Activated T-helper 2 cell treated with anti-CD3 and anti-CD28 coated beads, Interferon-gamma antibody, Interleukin-2, Interleukin-4, amounts not matched to agents 10 μg/mL and 5 μg/mL and 100 μg/mL, durations not matched to agents 14 hours and 24 hours and 36 hours (primary cell): ENCODE measurements at regions not wholly inside any gene's neighbourhood (a gene's known extent, or its start where the extent isn't known, plus 50 kb on each side); places are given as distances from the start of the nearest gene placed in this dataset.
"Not testable (repeated sequence)": the region's sequence is repeated elsewhere in the genome, so short reads cannot be mapped to it uniquely, and the experiment has no call there.

ENCODE experiments used
- DNase-seq: peaks from one replicate; pipeline ENCODE4 v3.0.0; 2021; ENCODE audit warnings: low spot score
- H3K27ac Mint-ChIP-seq: one replicate; pipeline ENCODE4 v1.8.0; 2021; ENCODE audit warnings: mixed read lengths
- H3K27me3 Mint-ChIP-seq: one replicate; pipeline ENCODE4 v1.8.0; 2021; ENCODE audit warnings: low read depth, mixed read lengths
- H3K36me3 Mint-ChIP-seq: one replicate; pipeline ENCODE4 v1.8.0; 2021; ENCODE audit warnings: low read depth, mixed read lengths
- H3K4me1 Mint-ChIP-seq: one replicate; pipeline ENCODE4 v1.8.0; 2021; ENCODE audit warnings: low read depth, mixed read lengths
- H3K4me3 Mint-ChIP-seq: one replicate; pipeline ENCODE4 v1.8.0; 2021; ENCODE audit warnings: low read depth, mild to moderate bottlenecking, moderate library complexity, mixed read lengths
- H3K9me3 Mint-ChIP-seq: one replicate; pipeline ENCODE4 v1.8.0; 2021; ENCODE audit warnings: mixed read lengths
- intact Hi-C: fragments of 100-400 bp; cut with micrococcal nuclease; formaldehyde crosslinking; loops from one replicate; pipeline ENCODE4 v1.15.1; 2023

DNA sequence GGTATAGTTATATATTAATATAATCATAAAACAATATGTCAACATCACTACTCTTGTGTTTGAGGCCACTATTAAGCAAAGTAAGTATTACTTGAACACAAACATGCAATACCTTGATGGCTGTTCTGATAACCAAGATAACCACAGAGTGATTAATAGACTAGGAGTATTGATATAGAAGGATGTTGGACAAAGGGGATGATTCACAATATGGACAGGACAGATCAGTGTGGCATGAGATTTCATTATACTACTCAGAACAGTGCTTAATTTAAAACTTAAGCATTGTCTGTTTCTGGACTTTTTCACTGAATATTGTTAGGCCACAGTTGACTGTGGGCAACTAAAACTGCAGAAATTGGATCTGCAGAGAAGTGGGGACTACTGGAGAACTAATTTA lies 384.2 kb downstream of the SLITRK1 start:
- Mint-ChIP-seq H3K27me3 (no peaks in the 10 kb centered on the region), H3K4me1 (no peaks in the 10 kb centered on the region), H3K27ac (no peak overlapping the region), H3K36me3 (no peaks in the 10 kb centered on the region), H3K9me3 (peaks cover 40% of the 10 kb centered on the region), H3K4me3 (no peak overlapping the region)
- no peak for DNase-seq
- intact Hi-C loops = no loop called here

GRCh38 chr13:83496501-83496900 lies 385.8 kb downstream of the SLITRK1 start:
- H3K27ac Mint-ChIP-seq = no peak overlapping the region
- H3K4me1 Mint-ChIP-seq = no peaks in the 10 kb centered on the region
- peaks cover 38% of the 10 kb centered on the region for H3K9me3 Mint-ChIP-seq
- intact Hi-C loops = no loop called here
- H3K36me3 Mint-ChIP-seq = no peaks in the 10 kb centered on the region
- no peaks in the 10 kb centered on the region for H3K27me3 Mint-ChIP-seq
- no peak overlapping the region for H3K4me3 Mint-ChIP-seq
- no peak for DNase-seq

GRCh38 chr13:83485101-83485500 lies 397.2 kb downstream of the SLITRK1 start:
- no peaks in the 10 kb centered on the region for H3K27me3 Mint-ChIP-seq
- no peaks in the 10 kb centered on the region for H3K4me1 Mint-ChIP-seq
- intact Hi-C loops = no loop called here
- no peaks in the 10 kb centered on the region for H3K36me3 Mint-ChIP-seq
- H3K9me3 Mint-ChIP-seq = peaks cover 30% of the 10 kb centered on the region
- no peak for DNase-seq
- no peak overlapping the region for H3K27ac Mint-ChIP-seq
- no peak overlapping the region for H3K4me3 Mint-ChIP-seq

DNA sequence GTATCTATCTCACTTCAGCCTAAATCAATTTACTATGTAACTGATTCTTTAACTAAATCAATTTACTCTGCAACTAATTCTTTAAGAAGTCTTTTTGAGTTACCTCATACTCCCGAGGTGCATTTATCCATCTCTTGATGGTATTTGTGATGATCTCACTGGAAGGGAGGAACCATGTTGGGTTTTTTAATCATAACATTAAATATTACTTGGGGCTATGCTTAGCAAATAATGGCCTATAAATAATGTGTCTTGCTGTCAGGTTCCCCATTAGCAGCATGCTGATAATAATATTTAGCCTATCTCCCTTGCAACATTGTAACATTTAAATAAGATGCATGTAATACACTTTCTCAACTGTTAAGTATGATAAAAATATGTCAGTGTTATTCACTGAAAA lies 411.3 kb downstream of the SLITRK1 start:
- peaks cover 50% of the 10 kb centered on the region for H3K9me3 Mint-ChIP-seq
- H3K4me1 Mint-ChIP-seq = no peaks in the 10 kb centered on the region
- H3K27ac Mint-ChIP-seq = no peak overlapping the region
- no peak for DNase-seq
- no peaks in the 10 kb centered on the region for H3K27me3 Mint-ChIP-seq
- intact Hi-C loops = no loop called here
- no peaks in the 10 kb centered on the region for H3K36me3 Mint-ChIP-seq
- no peak overlapping the region for H3K4me3 Mint-ChIP-seq

DNA sequence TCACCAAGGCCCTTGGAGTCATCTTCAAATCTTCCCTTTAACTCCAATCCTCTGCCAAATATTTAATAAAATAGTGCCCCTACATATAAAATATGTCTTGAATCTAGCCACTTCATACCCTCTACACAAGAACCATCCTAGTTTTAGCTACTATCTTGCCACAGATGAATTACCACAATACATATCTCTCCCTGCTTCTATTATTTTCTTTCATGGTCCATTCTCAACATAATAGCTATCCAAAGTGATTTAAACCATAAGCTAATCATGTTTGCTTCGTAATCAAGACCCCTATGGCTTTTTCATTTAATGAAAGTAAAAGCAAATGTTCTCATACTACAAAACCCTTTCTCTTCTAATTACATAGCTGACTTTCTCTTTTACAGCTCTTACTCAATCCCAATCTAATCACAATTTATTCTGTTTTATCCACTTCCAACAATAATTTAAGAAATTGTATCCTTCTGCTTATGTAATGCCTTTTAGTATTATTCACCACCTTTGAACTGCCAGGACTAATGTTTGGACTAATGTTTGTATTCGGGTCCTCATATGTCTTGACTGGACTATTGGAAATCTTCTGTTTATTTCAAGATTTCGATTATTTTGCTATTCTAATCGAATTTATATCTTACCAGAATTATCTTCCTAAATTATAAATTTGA lies 412.0 kb downstream of the SLITRK1 start:
- Mint-ChIP-seq H3K27ac (no peak overlapping the region), H3K4me3 (no peak overlapping the region), H3K27me3 (no peaks in the 10 kb centered on the region), H3K4me1 (no peaks in the 10 kb centered on the region), H3K9me3 (peaks cover 51% of the 10 kb centered on the region), H3K36me3 (no peaks in the 10 kb centered on the region)
- DNase-seq = no peak
- intact Hi-C loops = no loop called here

DNA sequence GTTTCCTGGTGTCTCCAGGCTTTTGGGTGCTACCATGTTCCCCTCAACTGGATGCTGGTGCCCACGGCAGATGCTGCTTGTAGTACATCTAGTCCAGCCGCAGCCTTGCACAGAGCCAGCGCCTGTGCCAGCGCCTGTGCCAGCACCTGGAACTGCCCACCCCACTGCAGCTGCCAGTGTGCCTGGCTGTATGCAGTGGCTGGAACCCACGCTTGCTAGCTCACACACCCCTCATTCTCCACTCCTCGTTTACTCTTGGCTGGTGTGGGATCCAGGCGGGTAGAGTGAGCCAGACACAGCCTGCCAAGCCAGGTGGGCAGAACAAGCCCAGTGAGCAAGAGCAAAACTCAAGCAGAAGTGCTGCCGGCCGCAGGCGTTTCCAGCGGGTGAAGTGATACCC lies 428.6 kb downstream of the SLITRK1 start:
- peaks cover 21% of the 10 kb centered on the region for H3K9me3 Mint-ChIP-seq
- no peaks in the 10 kb centered on the region for H3K4me1 Mint-ChIP-seq
- no peak overlapping the region for H3K27ac Mint-ChIP-seq
- no peak for DNase-seq
- H3K27me3 Mint-ChIP-seq = no peaks in the 10 kb centered on the region
- no peaks in the 10 kb centered on the region for H3K36me3 Mint-ChIP-seq
- H3K4me3 Mint-ChIP-seq = no peak overlapping the region
- intact Hi-C loops = no loop called here

DNA sequence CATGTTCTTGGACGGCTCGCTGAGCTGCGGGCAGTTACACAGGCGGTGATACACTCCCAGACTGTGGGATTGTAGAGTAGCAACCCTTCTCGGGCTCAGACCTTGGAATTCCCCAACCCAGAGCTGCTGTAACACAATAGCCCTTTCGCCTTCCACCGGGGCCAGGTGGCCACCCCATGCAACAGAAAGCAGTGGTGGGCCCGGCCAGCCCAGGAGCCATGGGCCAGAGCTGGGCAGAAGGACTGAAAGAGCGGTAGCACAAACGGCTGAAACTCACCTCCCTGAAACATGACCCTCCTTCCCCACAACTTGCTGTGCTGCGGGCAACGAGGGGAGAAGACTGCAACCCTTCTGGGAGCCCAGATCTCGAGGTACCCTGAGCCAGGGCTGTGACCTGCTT lies 429.0 kb downstream of the SLITRK1 start:
- Mint-ChIP-seq H3K4me1 (no peaks in the 10 kb centered on the region), H3K4me3 (no peak overlapping the region), H3K27ac (no peak overlapping the region), H3K9me3 (peaks cover 23% of the 10 kb centered on the region), H3K27me3 (no peaks in the 10 kb centered on the region), H3K36me3 (no peaks in the 10 kb centered on the region)
- no peak for DNase-seq
- intact Hi-C loops = no loop called here

DNA sequence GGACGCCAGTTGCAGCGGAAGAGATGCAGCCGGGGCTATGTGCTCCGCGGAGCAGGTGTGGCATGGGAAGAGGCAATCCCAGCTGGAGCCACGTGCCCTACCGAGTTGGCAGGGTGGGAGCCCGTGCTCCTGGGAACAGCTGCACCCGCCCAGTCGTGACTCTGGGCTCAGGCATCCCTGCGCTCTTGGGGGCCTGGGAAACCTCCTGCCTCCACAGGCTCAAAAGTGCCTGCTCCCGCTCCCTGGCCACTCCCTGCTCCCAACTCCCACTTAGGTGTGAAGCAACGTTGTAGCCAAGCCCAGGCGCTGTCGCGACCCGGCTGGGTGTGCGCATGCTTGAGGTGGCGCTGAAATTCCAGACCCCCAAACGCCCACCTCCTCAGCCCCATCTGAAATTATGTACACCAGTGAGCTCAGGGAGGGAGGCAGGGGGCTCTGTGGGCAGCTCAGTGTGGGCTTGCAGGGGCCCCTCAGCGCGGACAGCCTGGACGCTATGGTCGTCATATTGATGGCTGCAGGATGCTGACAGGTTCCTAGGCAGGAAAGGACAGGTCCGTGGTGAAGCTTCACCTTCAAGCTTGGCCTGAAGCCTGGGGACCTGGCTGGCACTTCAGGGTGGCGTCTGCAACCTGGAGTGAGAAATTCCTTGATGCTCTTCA lies 429.9 kb downstream of the SLITRK1 start:
- H3K4me1 Mint-ChIP-seq = no peaks in the 10 kb centered on the region
- H3K27ac Mint-ChIP-seq = no peak overlapping the region
- H3K4me3 Mint-ChIP-seq = no peak overlapping the region
- peaks cover 23% of the 10 kb centered on the region for H3K9me3 Mint-ChIP-seq
- H3K27me3 Mint-ChIP-seq = no peaks in the 10 kb centered on the region
- DNase-seq = no peak
- intact Hi-C loops = no loop called here
- H3K36me3 Mint-ChIP-seq = no peaks in the 10 kb centered on the region

DNA sequence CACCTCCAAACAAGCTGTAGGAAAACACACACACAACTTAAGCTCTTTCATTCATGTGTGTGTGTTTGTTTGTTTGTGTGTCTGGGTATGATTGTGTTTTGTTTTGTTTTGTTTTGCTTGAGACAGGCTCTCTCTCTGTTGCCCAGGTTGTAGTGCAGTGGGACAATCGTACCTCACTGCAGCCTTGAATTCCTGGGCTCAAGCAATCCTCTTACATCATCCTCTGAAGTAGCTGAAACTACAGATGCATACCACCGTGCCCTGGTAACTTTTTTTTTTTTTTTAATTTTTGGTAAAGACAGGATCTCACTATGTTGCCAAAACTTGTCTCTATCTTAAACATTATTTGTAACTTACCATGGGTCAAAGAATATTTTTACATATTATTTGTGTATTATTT lies 431.7 kb downstream of the SLITRK1 start:
- intact Hi-C loops = no loop called here
- Mint-ChIP-seq H3K27me3 (no peaks in the 10 kb centered on the region), H3K4me3 (no peak overlapping the region), H3K4me1 (no peaks in the 10 kb centered on the region), H3K27ac (no peak overlapping the region), H3K36me3 (no peaks in the 10 kb centered on the region), H3K9me3 (peaks cover 26% of the 10 kb centered on the region)
- no peak for DNase-seq

- Mint-ChIP-seq H3K27me3 (no peaks in the 10 kb centered on the region), H3K9me3 (peaks cover 30% of the 10 kb centered on the region), H3K4me3 (no peak overlapping the region), H3K27ac (no peak overlapping the region), H3K36me3 (no peaks in the 10 kb centered on the region), H3K4me1 (no peaks in the 10 kb centered on the region)
- no peak for DNase-seq
- intact Hi-C loops = no loop called here
Measured at GRCh38 chr13:83449668-83450395, 432.4 kb downstream of the SLITRK1 start.

GRCh38 chr13:83440465-83440864 lies 441.8 kb downstream of the SLITRK1 start:
- Mint-ChIP-seq H3K4me1 (no peaks in the 10 kb centered on the region), H3K27ac (no peak overlapping the region), H3K9me3 (peaks cover 60% of the 10 kb centered on the region), H3K36me3 (no peaks in the 10 kb centered on the region), H3K27me3 (no peaks in the 10 kb centered on the region), H3K4me3 (no peak overlapping the region)
- DNase-seq = no peak
- intact Hi-C loops = no loop called here

DNA sequence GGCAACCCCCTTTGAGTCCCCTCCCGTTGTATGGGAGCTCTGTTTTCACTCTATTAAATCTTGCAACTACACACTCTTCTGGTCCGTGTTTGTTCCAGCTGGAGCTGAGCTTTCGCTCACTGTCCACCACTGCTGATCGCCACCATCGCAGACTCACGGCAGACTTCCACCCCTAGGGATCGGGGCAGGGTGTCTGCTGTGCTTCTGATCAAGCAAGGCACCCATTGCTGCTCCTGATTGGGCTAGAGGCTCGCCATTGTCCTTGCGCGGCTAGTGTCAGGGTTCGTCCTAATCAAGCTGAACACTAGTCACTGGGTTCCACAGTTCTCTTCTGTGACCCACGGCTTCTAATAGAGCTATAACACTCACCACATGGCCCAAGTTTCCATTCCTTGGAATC lies 442.8 kb downstream of the SLITRK1 start:
- H3K27ac Mint-ChIP-seq, H3K4me3 Mint-ChIP-seq, intact Hi-C loops, H3K36me3 Mint-ChIP-seq, H3K27me3 Mint-ChIP-seq, DNase-seq, H3K4me1 Mint-ChIP-seq: not testable (repeated sequence)
- peaks cover 53% of the 10 kb centered on the region for H3K9me3 Mint-ChIP-seq

DNA sequence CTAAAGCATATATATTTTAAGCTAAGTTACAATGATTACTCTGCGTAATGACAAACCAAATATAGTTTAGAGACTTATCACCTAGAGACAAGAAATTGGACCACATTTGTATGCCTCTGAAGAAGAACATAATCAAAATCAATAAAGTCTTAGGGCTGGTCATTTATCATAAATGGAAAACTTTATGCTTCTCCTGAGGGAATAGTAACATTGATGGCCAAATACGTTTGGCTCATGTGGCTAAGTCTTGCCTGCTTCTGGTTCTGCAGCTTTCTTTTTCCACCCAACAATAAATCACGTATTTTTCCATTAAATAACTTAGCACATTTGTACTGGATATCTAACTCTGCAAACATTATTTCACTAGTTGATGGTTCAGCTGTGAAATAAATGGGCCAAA lies 458.4 kb downstream of the SLITRK1 start:
- peaks cover 31% of the 10 kb centered on the region for H3K9me3 Mint-ChIP-seq
- H3K36me3 Mint-ChIP-seq = no peaks in the 10 kb centered on the region
- H3K27ac Mint-ChIP-seq = no peak overlapping the region
- no peaks in the 10 kb centered on the region for H3K27me3 Mint-ChIP-seq
- intact Hi-C loops = no loop called here
- no peaks in the 10 kb centered on the region for H3K4me1 Mint-ChIP-seq
- DNase-seq = no peak
- no peak overlapping the region for H3K4me3 Mint-ChIP-seq
